ENCODE measurements at regions not wholly inside any gene's neighbourhood (a gene's known extent, or its start where the extent isn't known, plus 50 kb on each side); places are given as distances from the start of the nearest gene placed in this dataset.
"Not testable (repeated sequence)": the region's sequence is repeated elsewhere in the genome, so short reads cannot be mapped to it uniquely, and the experiment has no call there.

DNA sequence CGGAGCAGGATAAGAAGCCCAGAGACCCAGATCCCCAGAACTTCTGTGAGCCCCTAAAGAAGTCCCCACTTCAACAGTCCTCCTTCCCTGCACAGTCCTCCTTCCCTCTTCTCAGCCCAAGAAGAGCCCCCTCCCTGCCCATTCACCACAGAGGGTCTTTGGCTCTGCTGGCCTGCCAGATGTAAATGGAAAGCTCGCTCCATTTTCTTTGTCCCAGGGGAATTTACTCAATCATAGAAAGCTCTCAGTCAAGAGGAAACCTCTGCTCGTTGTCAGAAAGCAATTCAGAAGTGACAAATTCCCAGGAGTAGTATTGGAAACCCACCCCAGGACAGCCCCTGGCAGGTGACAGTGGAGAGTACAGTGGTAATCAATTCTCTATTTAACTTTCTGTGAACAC is 105.5 kb upstream of the SMAD3 start:
- DNase-seq (ENCODE audit: low read depth in 4 of 4, low spot score in 2 of 4), result no peak

GRCh38 chr15:66960519-66960918 is 104.9 kb upstream of the SMAD3 start:
- DNase-seq (ENCODE audit: low read depth in 4 of 4, low spot score in 2 of 4), result no peak

DNA sequence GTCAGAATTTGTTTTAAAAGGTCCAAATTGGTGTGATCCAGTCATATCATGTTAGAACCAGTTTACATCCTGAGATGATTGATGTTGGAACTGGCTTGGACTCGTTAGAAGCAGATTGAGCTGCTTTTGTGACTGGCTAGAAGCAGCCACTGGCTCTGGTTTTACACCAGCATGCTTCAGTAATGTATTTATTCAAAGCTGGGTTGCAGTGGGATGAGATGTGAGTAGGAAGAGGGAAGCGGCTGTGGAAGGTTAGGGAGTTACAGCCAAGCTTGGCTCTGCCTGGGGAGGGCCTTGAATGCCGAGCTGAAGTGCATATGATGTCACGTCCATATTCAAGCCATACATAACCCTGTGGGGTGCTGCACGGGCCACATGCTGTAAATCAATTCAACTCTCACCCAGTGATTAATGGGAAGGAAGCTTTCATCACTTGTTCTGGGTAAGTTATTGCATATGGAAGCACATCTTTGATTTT is 104.0 kb upstream of the SMAD3 start:
- DNase-seq (ENCODE audit: low read depth in 4 of 4, low spot score in 2 of 4), result no peak

DNA sequence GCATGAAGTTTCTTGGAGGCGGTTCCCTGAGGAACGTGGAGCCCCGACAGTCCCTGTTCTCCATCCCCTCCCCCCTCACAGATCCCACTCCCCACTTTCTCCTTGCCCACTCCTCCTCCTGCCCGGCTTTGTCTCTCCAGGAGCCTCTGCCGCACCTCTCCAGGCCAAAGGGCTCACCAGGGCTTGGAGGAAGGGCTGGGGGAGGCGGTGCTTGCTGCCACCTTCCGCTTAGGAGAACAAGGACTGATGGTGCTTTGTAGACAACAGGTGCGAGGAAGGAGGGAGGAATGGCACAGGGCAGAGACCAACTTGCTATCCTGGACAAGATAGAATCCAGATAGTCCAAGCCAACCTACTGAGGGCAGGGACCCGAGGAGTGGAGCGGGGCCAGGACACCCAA is 103.5 kb upstream of the SMAD3 start:
- no peak for DNase-seq (ENCODE audit: low read depth in 4 of 4, low spot score in 2 of 4)

DNA sequence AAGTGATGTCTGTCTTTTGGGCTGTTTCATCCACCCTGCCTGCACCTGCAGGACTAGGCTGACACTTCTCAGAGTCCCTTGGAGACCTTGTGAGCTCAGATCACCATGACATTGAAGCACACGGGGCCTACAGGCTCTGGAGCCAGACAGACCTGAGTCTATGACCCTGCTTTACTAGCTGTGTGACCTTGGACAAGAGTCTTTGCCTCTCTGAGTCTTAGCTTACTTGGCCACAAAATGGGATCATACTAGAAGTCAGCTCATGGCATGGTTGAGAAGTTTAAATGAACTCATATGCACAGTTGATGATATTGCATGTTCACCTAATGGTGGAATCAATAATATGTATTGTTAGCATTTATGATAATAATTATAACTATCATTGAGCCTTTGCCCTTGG is 102.9 kb upstream of the SMAD3 start:
- DNase-seq (ENCODE audit: low read depth in 4 of 4, low spot score in 2 of 4), result no peak

- DNase-seq (ENCODE audit: low read depth in 4 of 4, low spot score in 2 of 4), result no peak
These were observed 102.3 kb upstream of the SMAD3 start for GRCh38 chr15:66963084-66963483.

- no peak for DNase-seq (ENCODE audit: low read depth in 4 of 4, low spot score in 2 of 4)
These were observed 101.7 kb upstream of the SMAD3 start for GRCh38 chr15:66963710-66964109.

DNA sequence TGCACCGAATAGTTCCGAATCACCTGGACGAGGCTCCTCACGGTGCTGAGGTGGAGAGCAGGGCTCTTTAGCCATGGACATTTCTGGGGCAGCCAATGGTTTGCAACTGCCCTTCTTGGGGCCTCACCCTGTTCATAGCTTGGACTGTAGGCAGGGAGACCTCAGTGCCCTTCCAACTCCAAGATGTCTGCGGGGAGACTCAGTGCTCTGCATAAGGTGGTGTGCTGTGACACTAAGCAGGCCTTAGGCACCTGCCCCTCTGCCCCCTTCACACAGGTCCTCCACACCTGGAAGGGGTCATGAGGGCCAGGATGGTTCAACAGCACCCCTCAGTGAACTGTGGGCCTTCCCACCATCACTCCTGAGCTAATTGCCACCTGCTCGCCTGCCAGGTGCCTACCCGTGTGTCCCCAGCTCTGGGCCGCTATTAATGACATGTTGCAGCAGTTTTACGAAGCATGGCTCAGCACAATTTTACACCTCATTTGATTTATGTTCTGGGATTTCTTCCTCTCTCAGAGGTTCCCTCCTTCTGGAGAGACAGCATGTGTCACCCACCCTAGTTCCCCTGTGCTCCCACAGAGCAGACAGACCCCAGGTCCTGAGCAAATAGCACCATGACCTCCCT is 101.2 kb upstream of the SMAD3 start:
- DNase-seq (ENCODE audit: low read depth in 4 of 4, low spot score in 2 of 4), result no peak

GRCh38 chr15:66964791-66965190 is 100.6 kb upstream of the SMAD3 start:
- no peak for DNase-seq (ENCODE audit: low read depth in 4 of 4, low spot score in 2 of 4)

DNA sequence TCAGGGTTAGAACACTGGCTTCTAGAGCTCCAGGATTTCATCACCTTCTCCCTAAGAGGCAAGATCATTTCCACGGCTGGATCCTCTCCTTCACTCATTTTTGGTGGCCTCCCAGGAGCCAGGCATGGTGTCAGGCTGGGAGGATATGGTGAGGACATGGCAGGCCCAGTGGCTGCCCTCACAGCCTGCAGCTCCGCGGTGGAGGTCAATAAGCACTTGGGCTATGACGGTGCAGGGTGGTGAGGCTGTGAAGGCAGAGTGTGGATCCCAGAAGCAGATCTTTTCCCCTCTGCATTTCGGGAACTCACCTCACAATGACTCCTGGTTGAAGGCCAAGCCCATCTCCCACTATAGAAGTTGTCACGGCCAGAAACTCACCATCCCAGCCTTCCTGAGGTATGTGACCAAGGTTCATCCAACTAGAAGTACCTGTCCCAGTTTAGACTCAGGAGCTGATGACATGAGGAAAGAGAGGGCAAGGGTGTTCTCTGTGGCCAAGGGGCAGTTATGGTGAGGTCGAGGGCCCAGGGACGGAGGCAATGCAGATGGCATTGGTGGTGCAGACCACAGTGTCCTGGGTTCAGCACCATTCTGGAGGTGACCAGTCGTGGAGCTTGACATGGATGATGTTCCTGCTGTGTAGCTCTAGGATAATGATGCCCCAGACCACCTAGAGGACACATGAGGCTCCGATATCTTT is 100.1 kb upstream of the SMAD3 start:
- DNase-seq (ENCODE audit: low read depth in 4 of 4, low spot score in 2 of 4), result no peak

- DNase-seq (ENCODE audit: low read depth in 4 of 4, low spot score in 2 of 4), result no peak
These were observed 99.1 kb upstream of the SMAD3 start for GRCh38 chr15:66966256-66966655.

DNA sequence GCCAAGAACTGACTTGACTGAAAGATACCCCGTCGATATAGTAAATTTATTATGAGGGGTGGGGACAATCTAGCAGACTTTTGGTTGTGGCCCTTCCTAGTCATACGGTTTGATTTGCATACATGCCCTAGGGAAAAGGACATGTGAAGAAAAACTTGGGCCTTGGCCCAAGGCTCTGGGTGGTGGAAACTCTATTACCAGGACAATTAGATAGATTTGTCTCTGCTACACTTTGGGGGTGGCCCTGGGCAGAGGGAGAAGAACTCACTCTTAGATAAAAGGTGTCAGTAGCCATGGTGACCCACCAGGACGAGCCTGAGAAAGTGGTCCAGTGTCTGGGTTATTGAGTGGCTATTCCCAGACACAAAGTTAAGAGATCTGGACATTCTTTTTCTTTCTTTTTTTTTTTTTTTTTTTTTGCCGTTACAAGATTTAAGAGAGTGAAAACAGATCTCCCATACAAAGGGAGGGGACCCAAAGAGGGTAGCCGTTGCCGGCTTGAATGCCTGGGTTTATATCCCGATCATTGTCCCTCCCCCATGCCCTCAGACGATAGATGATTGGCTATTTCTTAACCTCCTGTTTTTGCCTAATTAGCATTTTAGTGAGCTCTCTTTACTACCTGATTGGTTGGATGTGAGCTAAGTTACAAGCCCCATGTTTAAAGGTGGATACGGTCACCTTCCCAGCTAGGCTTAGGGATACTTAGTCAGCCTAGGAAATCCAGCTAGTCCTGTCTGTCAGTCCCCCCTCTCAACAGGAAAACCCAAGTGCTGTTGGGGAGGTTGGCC is 96.4 kb upstream of the SMAD3 start:
- no peak for DNase-seq (ENCODE audit: low read depth in 4 of 4, low spot score in 2 of 4)

DNA sequence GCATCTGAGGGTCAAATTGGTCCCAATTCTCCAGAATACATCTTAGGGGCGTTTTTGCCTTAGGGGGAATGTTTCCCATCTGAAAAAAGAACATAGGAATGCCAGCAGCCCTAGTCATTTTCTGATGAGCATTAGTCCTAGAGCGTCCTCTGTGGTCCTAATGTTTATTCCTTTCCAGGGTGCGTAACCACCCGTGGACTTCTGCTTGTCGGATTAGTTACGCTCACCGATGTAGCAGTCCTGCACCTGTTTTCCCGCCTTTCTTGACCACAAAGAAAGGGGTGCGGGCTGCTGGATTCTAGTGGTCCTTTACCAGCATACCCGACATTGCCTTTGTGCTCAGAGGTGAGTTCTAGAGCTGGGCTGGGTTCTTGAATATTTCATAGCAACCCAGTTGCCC is 91.3 kb upstream of the SMAD3 start:
- DNase-seq (ENCODE audit: low read depth in 4 of 4, low spot score in 2 of 4), result not testable (repeated sequence)

GRCh38 chr15:66976106-66976640 is 89.2 kb upstream of the SMAD3 start:
- DNase-seq (ENCODE audit: low read depth in 4 of 4, low spot score in 2 of 4), result not testable (repeated sequence)

GRCh38 chr15:66980326-66980725 is 85.1 kb upstream of the SMAD3 start:
- not testable (repeated sequence) for DNase-seq (ENCODE audit: low read depth in 4 of 4, low spot score in 2 of 4)

DNA sequence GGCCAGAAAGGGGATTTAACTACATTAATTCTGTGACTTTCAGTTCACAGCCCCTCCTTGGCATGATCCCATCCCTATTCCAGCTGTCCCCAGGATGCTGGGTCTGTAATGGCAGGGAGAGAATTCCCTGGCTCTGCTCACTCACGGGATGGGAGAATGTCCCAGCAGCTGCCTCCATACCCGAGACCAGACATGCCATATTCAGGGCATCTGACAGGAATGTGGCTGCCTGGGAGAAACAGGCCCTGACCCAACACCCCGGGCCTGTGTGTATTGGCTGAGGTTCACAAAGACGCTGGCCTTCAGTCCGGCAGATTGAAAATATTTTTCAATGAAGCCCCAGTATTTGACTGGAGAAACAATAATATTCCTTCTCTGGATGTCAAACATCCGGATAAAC is 83.6 kb upstream of the SMAD3 start:
- no peak for DNase-seq (ENCODE audit: low read depth in 4 of 4, low spot score in 2 of 4)

- DNase-seq (ENCODE audit: low read depth in 4 of 4, low spot score in 2 of 4), result no peak
These were observed 83.2 kb upstream of the SMAD3 start for GRCh38 chr15:66982250-66982649.

GRCh38 chr15:66982816-66983215 is 82.6 kb upstream of the SMAD3 start:
- no peak for DNase-seq (ENCODE audit: low read depth in 4 of 4, low spot score in 2 of 4)

GRCh38 chr15:66985653-66986052 is 79.7 kb upstream of the SMAD3 start:
- no peak for DNase-seq (ENCODE audit: low read depth in 4 of 4, low spot score in 2 of 4)

DNA sequence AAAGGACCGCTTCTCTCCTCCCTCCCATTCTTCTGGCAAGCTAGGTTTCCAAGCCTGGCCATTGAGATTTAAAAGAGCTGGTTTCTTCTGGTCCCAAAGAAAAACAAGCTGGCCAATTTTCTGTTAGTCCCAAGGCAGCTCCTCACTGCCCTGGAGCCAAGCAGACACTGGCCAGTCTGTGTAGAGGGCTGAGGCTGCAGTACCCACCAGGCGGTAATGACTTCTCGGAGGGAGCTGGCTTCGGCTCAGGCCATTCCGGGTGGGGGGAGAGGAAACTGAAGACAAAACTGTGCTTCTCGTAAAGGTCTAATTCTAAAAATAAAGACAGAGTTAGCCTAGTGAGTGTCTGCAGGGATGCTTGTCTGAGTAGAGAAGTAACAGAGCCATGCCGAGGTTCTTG is 78.5 kb upstream of the SMAD3 start:
- no peak for DNase-seq (ENCODE audit: low read depth in 4 of 4, low spot score in 2 of 4)

DNA sequence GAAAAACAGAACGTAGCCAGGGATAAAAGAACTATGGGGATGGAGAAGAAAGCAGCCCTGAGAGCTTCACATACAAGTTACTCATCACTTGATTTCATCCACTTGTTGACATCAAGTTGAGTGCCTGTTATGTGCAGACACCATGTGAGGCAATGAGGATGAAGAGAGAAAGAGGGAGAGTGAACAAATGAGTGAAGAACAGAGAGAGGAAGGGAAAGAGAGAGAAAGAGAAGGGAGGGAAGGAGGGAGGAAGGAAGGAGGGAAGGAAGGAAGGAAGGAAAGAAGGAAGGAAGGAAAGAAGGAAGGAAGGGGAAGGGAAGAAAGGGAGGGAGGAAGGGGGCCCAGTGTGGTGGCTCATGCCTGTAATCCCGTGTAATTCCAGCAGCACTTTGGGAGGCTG is 72.3 kb upstream of the SMAD3 start:
- no peak for DNase-seq (ENCODE audit: low read depth in 4 of 4, low spot score in 2 of 4)
